NCI-H187 (cell line): ENCODE measurements at regions not wholly inside any gene's neighbourhood (a gene's known extent, or its start where the extent isn't known, plus 50 kb on each side); places are given as distances from the start of the nearest gene placed in this dataset.

Source experiments
- DNase-seq, 2 experiments: peaks; one replicate each; lab custom pipeline; 2025; lab: John Stamatoyannopoulos, UW

DNA sequence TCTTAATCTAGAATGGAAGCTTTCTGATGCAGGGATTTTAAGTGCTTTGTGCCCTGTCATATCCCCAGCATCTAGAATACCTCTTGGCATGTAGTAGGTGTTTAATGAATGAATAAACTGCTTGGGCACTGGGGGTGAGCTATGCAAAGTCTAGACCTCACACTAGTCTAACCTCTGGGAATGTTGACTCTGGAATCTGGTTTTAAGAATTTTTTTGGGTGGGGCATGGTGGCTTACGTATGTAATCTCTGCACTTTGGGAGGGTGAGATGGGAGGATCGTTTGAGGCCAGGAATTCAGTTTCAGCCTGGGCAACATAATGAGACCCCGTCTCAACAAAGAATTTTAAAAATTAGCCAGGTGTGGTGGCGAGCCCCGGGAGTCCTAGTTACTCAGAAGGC is 146.3 kb upstream of the RGMA start:
- no peak for DNase-seq

DNA sequence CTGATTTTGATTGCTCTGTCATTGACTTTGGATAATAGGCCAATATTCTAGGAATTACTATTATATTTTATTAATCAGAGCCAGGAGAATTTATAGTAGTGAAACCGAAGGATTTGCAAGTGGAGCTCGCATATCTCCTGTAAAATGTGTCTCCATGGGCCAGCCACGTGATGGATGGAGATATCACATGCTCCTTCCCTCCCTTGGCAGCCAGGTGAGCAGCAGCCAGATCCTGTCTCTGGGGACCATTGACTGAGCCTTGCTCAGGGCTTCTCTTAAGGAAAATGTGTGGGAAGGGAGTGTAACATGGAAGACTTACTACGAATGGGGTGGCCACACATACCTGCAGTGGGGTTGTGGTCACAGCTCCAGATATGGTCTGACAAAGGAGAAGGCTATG is 144.7 kb upstream of the RGMA start:
- no peak for DNase-seq

GRCh38 chr15:93232845-93233244 is 143.8 kb upstream of the RGMA start:
- no peak for DNase-seq

DNA sequence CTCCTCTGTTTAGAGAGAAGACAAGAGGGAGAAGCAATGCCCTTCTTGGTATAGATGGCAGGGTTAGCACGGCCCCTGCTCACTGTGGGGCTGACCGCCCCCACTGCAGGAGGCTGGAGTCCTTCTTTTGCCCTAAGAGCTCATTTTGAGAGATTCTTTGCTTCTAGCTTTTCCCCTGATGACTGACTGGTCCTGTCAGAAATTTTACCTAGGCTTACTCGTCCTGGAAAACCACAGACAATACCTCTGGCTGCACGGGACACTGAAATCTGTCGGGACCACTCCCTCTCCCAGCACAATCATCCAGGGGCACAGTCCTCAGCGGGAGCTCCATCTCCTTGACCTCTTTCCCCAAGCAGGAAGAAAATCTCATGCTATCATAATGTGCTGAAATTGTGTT is 143.0 kb upstream of the RGMA start:
- no peak for DNase-seq

DNA sequence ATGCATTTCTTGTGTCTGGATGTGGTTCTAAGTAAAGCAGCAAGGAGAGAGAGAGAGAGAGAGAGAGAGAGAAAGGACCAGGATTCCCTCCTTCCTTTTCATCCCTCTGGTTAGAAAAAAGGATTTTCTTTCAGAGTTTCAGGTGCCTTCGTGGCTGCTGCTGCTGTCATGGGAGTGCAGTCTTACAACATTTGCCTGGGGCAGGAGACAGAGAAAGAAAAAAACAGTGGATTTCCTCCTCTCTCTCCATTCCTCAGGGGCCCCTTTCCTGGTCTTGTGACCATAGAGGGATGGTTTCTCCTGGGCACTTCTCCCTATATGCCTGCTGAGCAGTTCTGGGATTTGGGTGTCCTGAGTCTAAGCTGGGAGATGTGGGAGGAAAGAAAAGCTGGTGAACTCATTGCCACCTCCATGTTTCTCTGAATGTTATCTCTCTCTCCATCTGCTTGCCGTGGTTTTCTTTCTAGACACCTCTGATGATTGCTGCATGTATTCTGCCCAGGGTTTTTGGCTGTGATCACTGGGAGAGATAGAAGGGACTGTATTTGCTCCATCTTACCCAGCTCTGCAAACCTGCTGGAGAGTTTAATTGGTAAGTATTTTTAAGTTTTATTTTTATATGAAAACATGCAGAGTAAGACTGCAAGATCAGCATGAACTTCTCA is 142.4 kb upstream of the RGMA start:
- no peak for DNase-seq

DNA sequence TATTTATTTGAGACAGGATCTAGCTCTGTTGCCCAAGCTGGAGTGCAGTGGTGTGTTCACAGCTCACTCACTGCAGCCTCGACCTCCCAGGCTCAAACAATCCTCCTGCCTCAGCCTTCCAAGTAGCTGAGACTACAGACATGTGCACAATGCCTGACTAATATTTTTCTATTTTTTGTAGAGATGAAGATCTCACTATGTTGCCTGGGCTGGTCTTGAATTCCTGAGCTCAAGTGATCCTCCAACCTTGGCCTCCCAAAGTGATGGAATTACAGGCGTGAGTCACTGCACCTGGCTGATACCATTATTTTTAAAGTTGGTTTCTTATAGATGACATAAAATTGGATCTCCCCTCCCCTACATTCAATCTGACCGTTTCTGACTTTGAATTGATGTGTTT is 139.5 kb upstream of the RGMA start:
- no peak for DNase-seq

DNA sequence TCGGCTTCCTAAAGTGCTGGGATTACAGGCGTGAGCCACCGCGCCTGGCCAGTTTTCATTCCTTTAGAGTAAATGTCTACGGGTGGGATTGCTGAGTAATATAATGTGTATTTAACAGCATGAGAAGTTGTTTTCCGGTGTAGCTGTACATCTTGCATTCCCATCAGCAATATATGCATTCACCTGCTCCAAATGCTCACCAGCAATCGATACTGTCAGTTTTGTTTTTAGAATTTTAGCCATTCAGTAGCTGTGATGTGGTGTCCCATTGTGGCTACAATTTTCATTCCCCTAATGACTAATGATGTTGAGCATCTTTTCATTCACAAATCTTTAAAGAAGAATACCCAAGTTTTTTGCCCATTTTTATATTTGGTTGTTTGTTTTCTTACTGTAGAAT is 134.8 kb upstream of the RGMA start:
- no peak for DNase-seq

GRCh38 chr15:93221759-93222158 is 132.7 kb upstream of the RGMA start:
- no peak for DNase-seq

DNA sequence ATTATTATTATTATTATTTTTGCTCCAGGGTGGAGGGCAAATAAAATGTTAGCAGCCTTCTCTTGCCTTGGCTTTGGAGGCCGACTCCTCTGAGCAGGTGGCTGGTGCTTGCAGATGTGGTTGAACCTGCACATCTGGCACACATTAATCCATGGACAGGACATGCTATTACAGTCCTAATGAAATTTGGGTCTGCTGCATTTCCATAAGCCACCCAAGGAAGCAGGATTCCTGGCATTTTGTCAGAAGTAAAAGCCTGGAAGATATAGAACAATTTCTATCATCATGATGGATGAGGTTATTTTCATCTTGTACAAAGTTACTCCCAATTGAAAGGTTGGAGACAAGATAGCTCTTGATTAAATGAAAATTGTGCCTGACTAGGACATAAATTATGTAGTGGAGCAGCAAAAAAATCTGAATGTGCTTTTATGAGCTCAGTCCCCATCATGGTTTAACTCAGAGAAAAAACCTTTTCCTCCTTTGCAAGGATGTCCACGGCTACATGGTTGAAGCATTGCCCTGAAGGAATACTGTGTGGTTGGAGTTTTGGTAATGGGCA is 130.9 kb upstream of the RGMA start:
- DNase-seq, result no peak

GRCh38 chr15:93217343-93217742 is 128.3 kb upstream of the RGMA start:
- DNase-seq, result no peak

GRCh38 chr15:93214106-93214505 is 125.1 kb upstream of the RGMA start:
- DNase-seq, result no peak

- DNase-seq, result no peak
Measured at GRCh38 chr15:93213281-93213680, 124.3 kb upstream of the RGMA start.

DNA sequence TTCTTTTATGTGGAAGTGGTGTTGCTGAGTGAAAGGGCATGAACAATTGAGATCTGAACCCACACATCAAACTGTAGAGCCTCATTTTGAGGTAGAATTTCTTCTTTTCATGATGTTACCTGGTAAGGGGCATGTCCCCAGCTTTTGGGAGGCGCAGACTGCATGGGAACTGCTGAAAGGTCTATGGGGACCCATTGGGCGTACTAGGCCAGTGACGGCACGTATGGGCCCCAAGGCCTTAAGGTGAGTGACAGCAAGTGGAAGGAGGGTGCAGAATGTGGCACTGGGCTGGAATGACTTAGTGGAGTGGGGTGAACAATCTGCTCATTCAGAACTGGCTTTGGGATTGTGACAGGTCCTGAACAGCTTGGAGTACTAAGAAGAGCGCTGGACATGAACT is 123.6 kb upstream of the RGMA start:
- no peak for DNase-seq

DNA sequence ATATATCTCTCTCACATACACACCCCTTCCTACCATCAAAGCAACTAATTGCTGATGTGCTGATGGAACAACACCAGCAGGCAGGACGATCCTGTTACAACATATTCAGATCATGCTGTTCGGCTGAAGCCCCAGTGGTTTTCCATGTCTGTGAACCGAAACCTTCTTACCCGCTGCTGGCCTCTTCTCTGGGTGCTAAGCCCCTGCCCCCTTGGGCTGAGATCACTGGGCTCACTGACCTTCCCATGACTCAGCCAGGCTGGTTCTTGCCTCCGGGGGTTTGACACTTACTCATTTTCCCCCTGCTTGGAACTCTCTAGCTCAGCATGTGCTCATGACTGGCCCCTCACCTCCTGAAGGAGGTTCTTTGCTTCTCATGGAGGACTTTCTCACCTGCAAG is 122.0 kb upstream of the RGMA start:
- DNase-seq, result no peak

DNA sequence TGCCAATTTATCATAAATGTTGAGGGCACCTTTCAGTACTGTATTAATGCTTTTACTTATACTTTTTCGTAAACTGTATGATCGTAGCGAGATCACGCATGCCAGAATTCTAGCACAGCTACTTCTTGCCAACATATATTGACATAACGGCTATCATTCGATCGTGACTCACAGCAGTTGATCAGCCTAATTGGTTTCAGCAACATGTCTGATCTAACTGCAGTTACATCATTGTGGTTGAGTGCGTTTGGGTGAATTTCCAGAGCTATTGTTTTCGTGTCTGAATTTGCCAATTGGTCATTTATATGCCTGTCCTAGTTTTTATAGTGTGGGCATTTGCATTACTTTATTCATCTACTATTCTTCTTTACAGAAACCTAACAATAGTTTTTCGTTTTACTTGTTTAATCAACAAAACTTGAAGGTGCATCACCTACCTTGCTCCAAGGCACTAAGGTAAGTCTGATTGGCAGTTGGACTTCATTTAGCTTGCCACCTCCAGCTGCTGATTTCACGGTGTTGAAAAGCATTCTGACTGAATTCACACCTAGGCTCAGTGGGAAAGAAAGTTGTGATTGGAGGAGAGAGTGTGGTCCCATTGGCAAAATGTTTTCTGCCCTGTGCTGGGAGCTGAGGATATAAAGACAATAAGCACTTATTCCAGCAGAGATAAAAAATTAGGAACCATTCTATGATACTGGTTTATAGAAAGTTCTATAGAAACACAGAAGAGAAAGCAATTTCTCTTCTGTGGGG is 120.9 kb upstream of the RGMA start:
- DNase-seq, result no peak

DNA sequence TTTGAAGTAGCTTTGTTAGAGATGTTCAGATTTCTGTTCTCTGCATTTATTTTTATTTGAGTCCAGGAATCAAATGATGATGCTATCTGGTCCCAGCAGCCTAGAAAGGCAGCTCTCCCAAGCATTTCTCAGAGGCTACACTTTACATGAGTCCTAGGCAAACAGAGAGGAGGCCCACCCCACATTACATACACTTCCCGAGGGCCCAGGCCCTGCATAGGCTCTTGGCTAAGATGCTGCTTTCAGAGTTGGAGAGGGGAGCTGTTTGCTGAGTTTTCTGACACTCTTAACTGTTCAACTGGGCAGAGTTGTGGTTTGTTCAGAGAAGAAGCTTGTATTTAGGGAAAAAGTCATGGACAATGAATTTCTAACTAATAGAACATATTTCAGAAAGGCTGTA is 117.9 kb upstream of the RGMA start:
- DNase-seq, result no peak

DNA sequence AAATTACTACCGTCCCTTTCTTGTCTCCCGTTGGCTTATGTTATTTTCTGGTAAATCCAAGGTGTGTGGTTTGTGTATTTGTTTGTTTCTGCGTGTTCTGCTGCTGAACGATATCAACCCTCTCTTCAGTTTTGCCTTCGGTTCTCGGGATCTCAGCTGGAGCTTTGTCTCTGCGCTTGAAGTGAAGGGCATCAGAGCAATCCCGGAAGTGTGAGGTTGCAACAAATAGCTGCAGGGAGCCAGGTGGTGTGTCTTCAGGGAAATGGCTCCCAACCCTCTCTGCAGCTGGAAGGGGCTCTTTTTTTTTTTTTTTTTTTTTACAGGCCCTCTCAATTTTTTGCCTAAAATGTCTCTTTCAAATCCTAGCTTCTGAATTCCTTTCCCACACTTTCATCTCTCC is 116.4 kb upstream of the RGMA start:
- DNase-seq, result no peak

DNA sequence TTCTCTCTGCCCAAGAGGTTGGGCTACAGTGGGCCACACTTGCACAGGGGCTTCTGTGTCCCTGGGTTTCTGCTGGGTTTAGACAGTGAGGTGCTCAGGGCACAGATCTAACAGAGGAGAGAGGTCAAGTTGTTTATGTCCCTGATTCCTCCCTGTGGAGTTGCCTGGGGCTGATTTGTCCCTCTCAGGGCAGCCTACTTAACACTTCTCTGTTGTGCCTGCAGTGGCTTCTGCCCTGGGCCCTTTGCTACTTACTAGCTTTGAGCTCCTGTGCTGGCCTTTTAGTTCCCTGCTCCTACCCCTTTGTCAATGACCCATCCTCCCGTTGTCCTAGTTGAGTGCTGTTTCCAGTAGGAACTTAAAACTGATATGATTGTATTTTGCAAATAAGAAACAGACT is 114.0 kb upstream of the RGMA start:
- DNase-seq, result no peak

- no peak for DNase-seq
Measured at GRCh38 chr15:93202405-93202804, 113.4 kb upstream of the RGMA start.

DNA sequence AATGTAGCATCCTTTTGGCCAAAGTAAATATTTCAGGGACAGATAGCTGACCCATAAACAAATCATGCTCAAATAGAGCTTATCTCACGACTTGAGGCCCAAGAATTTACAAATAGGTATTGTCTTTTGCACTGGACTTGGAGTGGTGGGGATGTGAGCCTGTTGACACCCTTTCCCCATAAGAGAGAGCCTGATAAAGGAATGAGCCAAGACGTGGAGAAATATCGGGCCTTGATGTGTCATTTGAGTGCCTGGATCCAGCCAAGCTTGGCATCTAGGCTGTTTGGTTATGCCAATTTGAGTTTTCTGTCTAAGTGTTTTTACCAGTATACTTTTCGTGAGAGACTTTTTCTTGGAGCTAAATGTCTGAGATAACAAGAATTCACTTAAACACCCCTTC is 112.9 kb upstream of the RGMA start:
- DNase-seq, result no peak

GRCh38 chr15:93200837-93201226 is 111.8 kb upstream of the RGMA start:
- DNase-seq, result no peak

GRCh38 chr15:93200081-93200836 is 111.2 kb upstream of the RGMA start:
- no peak for DNase-seq

DNA sequence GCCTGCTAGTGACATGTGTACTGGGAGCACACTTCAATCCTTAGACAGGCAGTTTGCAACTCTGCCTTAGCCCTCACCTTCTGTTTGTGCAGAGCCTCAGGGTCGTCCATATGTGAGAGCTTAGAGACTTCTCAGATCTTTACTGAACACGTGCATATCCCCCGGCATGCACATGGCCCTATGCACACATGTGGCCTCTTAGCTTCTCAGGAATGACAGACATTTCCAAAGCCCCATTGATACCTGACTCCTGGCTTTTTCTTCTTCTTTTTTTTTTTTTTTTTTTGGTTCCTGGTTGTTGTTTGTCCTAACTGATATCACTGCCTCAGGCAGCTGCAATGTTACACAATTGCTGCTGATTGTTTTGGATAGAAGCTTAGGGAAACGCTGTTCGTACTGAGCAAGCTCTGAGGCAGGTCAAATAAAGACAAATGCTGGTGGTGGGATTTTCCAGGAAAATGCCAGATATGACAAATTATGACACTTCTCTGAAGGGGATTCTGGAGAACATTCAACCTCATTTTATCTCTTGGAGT is 107.2 kb upstream of the RGMA start:
- DNase-seq, result no peak
